Spleen (tissue), 11 donors: ENCODE measurements at regions not wholly inside any gene's neighbourhood (a gene's known extent, or its start where the extent isn't known, plus 50 kb on each side); places are given as distances from the start of the nearest gene placed in this dataset.

Source experiments
- DNase-seq: peaks from one replicate; pipeline ENCODE4 v3.0.0-alpha.2; 2020
- H3K27ac ChIP-seq, 8 donors: fragments of 200-600 bp; sonication (generic) in 7 of 8; 1 replicate in 4 of 8; 2 replicates in 4 of 8; pipeline versions ENCODE4 v1.5.0 to v1.8.0; 2016 to 2021; ENCODE audit warnings: inconsistent platforms in 4 of 8, mild to moderate bottlenecking in 4 of 8, moderate library complexity in 1 of 8
- H3K27me3 ChIP-seq, 7 donors: fragments of 200-600 bp; sonication (generic) in 6 of 7; replicated peaks in 1 of 7; 1 replicate in 4 of 7; 2 replicates in 3 of 7; pipeline versions ENCODE4 v1.5.0 to v1.8.0; 2016 to 2021; ENCODE audit warnings: inconsistent platforms in 3 of 7, mild to moderate bottlenecking in 1 of 7
- H3K36me3 ChIP-seq, 6 donors: fragments of 200-600 bp; sonication (generic) in 5 of 6; 1 replicate in 4 of 6; 2 replicates in 2 of 6; pipeline versions ENCODE4 v1.5.0 to v1.8.0; 2016 to 2021; ENCODE audit warnings: inconsistent platforms in 2 of 6
- H3K4me1 ChIP-seq, 6 donors: fragments of 200-600 bp; sonication (generic) in 5 of 6; 1 replicate in 3 of 6; 2 replicates in 3 of 6; pipeline versions ENCODE4 v1.5.0 to v1.8.0; 2016 to 2021; ENCODE audit warnings: inconsistent platforms in 3 of 6
- H3K4me3 ChIP-seq, 8 donors: fragments of 200-600 bp; sonication (generic) in 7 of 8; 1 replicate in 4 of 8; 2 replicates in 4 of 8; pipeline versions ENCODE4 v1.5.0 to v1.8.0; 2016 to 2021; ENCODE audit warnings: inconsistent platforms in 4 of 8, mild to moderate bottlenecking in 4 of 8, moderate library complexity in 2 of 8
- H3K9me3 ChIP-seq, 8 donors: fragments of 200-600 bp; sonication (generic) in 7 of 8; 1 replicate in 4 of 8; 2 replicates in 4 of 8; pipeline versions ENCODE4 v1.5.0 to v1.8.0; 2016 to 2021; ENCODE audit warnings: inconsistent platforms in 4 of 8
- CTCF ChIP-seq, 11 experiments: fragments of 200-600 bp in 7 of 11; fragments of 450-650 bp in 4 of 11; sonication (generic) in 4 of 11; IDR thresholded peaks in 8 of 11; conservative IDR thresholded peaks in 3 of 11; 1 replicate in 7 of 11; 2 replicates in 4 of 11; pipeline versions ENCODE4 v1.4.0 to v1.8.0; 2016 to 2021; ENCODE audit warnings: antibody characterized with exemption in 11 of 11, inconsistent platforms in 4 of 11, mild to moderate bottlenecking in 1 of 11
- POLR2A ChIP-seq, 3 donors: fragments of 450-650 bp; IDR thresholded peaks; one replicate each; pipeline ENCODE4 v1.5.1; 2017; ENCODE audit warnings: antibody characterized with exemption in 3 of 3, mild to moderate bottlenecking in 1 of 3
- POLR2AphosphoS5 ChIP-seq, 3 donors: sonication (generic); formaldehyde crosslinking; IDR thresholded peaks; one replicate each; pipeline ENCODE4 v1.5.1; 2017; ENCODE audit warnings: antibody characterized with exemption in 3 of 3
- WGBS, 5 donors: extraction: QIAGEN DNeasy Blood & Tissue Kit in 3 of 5; methylation state at CpG; one replicate each; pipeline versions ENCODE4 v1.1.5 to v1.1.7; 2013 to 2018; 5-methylcytosine and 5-hydroxymethylcytosine counted together
- intact Hi-C: fragments of 100-400 bp; cut with DNase I; formaldehyde crosslinking; loops from one replicate; pipeline ENCODE4 v1.15.0; 2023; ENCODE audit warnings: low total_unique reads
- donor health status: healthy with polysubstance abuse.
- donor health status: DM: no; HTN: no; CAD: no; lungs with moderate emphysema.
- donor health status: DM: no; HTN: no; CAD: no.
- donor health status: Bipolar disorder and iron deficiency.
- donor health status: healthy.
- donor health status: DM: no; HTN: no; CAD: no.
- donor health status: DM: yes; HTN: yes; CAD: no.

- no peaks in the 10 kb centered on the region for H3K9me3 ChIP-seq
- H3K36me3 ChIP-seq: no peaks in the 10 kb centered on the region
- H3K27ac ChIP-seq: no peak overlapping the region
- TF ChIP-seq POLR2A (IDR thresholded peaks at IDR 0.05) (no peak), CTCF (IDR thresholded peaks at IDR 0.05 in 8 of 11, conservative IDR thresholded peaks at IDR 0.05 in 3 of 11) (no peak), POLR2AphosphoS5 (IDR thresholded peaks at IDR 0.05) (no peak)
- intact Hi-C loops: no loop called here
- DNase-seq: no peak
- 61 to 82% (median 72%) methylated on average over 5 of the region's 5 CpGs for WGBS, 5 donors
- no peaks in the 10 kb centered on the region for H3K4me1 ChIP-seq
- no peak overlapping the region for H3K4me3 ChIP-seq
- H3K27me3 ChIP-seq: peaks cover 0 to 49% (median 0%) of the 10 kb centered on the region in 7 donors
Observed at GRCh38 chr3:43948013-43948412, 257.3 kb downstream of the ABHD5 start.

GRCh38 chr3:43949594-43949993 lies 258.9 kb downstream of the ABHD5 start:
- H3K4me3 ChIP-seq: no peak overlapping the region
- H3K27me3 ChIP-seq: peaks cover 0 to 55% (median 0%) of the 10 kb centered on the region in 7 donors
- no peak for DNase-seq
- TF ChIP-seq POLR2AphosphoS5 (IDR thresholded peaks at IDR 0.05) (no peak), CTCF (IDR thresholded peaks at IDR 0.05 in 8 of 11, conservative IDR thresholded peaks at IDR 0.05 in 3 of 11) (no peak), POLR2A (IDR thresholded peaks at IDR 0.05) (no peak)
- WGBS, 5 donors: 54 to 87% (median 74%) methylated on average over 6 of the region's 6 CpGs
- H3K27ac ChIP-seq: no peak overlapping the region
- H3K36me3 ChIP-seq: no peaks in the 10 kb centered on the region
- intact Hi-C loops: no loop called here
- H3K4me1 ChIP-seq: no peaks in the 10 kb centered on the region
- H3K9me3 ChIP-seq: no peaks in the 10 kb centered on the region

GRCh38 chr3:43950775-43951174 lies 260.0 kb downstream of the ABHD5 start:
- TF ChIP-seq POLR2AphosphoS5 (IDR thresholded peaks at IDR 0.05) (no peak), POLR2A (IDR thresholded peaks at IDR 0.05) (no peak), CTCF (IDR thresholded peaks at IDR 0.05 in 8 of 11, conservative IDR thresholded peaks at IDR 0.05 in 3 of 11) (no peak)
- WGBS, 5 donors: 45 to 56% (median 49%) methylated on average over 4 of the region's 4 CpGs
- intact Hi-C loops: no loop called here
- Histone ChIP-seq H3K4me3 (no peak overlapping the region), H3K36me3 (no peaks in the 10 kb centered on the region), H3K9me3 (no peaks in the 10 kb centered on the region), H3K27me3 (peaks cover 0 to 49% (median 0%) of the 10 kb centered on the region in 7 donors), H3K4me1 (no peaks in the 10 kb centered on the region), H3K27ac (no peak overlapping the region)
- no peak for DNase-seq

DNA sequence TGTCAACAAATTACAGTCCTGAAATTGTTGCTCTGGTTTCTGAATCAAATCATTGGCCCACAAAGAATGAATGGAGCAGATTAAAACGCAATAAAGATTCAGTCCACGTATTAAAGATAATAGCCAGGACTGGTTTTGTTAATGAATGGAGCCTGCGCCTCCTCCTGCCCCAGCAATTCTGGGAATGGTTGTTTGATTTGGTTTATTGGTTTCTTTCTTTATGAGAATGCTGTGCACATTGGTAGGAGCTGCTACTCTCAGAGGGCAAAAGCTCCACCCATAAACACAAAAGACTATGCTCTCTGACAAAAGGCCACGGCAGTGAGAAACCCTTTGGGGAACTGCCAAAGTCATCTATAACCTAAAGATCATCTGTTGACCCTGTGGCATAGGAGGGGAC lies 261.1 kb downstream of the ABHD5 start:
- H3K4me3 ChIP-seq: no peak overlapping the region
- no peaks in the 10 kb centered on the region for H3K4me1 ChIP-seq
- 83 to 91% (median 86%) methylated on average over 4 of the region's 4 CpGs for WGBS, 5 donors
- intact Hi-C loops: no loop called here
- H3K27ac ChIP-seq: no peak overlapping the region
- DNase-seq: no peak
- no peaks in the 10 kb centered on the region for H3K36me3 ChIP-seq
- peaks cover 0 to 46% (median 0%) of the 10 kb centered on the region in 7 donors for H3K27me3 ChIP-seq
- no peaks in the 10 kb centered on the region for H3K9me3 ChIP-seq
- TF ChIP-seq CTCF (IDR thresholded peaks at IDR 0.05 in 8 of 11, conservative IDR thresholded peaks at IDR 0.05 in 3 of 11): no peak
- no peak for TF ChIP-seq POLR2AphosphoS5 (IDR thresholded peaks at IDR 0.05)
- TF ChIP-seq POLR2A (IDR thresholded peaks at IDR 0.05): no peak
